NCI-H82 (cell line): ENCODE measurements at regions not wholly inside any gene's neighbourhood (a gene's known extent, or its start where the extent isn't known, plus 50 kb on each side); places are given as distances from the start of the nearest gene placed in this dataset.
"Not testable (repeated sequence)": the region's sequence is repeated elsewhere in the genome, so short reads cannot be mapped to it uniquely, and the experiment has no call there.

Experiments used
- DNase-seq: peaks from one replicate; lab custom pipeline; 2025; lab: John Stamatoyannopoulos, UW

DNA sequence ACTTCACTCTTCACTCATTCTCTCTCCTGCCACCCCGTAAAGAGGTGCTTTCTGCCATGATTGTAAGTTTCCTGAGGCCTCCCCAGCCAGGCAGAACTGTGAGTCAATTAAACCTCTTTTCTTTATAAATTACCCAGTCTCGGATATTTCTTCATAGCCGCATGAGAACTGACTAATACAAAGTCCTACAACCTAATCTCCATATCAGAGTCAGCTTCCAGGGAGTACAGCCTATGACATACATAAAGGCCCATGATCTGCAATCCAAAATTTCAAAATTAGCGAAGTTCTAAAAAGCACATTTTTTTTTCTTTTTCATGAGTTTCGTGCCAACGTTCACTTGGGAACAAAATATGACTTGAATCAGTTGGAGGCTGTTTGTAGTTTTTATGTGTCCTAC lies 256.9 kb upstream of the DUSP10 start:
- no peak for DNase-seq

DNA sequence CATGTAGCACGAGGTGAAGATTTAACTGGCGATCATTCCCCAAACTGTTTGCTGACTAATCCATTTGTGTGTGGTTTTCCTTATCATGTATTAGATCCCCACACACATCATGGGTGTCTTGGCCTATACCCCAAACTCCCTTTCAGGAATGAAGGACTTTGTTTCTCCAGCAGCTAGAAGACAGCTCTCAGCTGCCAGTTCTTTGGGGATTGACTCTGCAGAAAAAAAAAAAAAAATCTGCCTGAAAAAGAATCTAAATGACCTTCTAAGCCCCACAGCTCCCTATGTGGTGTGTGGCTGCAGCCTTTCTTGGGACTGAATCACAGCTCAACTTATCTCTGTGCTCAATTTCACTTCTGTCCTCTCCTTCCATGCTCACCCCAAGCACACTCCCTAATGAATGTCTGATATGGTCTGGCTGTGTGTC lies 256.3 kb upstream of the DUSP10 start:
- DNase-seq = no peak

DNA sequence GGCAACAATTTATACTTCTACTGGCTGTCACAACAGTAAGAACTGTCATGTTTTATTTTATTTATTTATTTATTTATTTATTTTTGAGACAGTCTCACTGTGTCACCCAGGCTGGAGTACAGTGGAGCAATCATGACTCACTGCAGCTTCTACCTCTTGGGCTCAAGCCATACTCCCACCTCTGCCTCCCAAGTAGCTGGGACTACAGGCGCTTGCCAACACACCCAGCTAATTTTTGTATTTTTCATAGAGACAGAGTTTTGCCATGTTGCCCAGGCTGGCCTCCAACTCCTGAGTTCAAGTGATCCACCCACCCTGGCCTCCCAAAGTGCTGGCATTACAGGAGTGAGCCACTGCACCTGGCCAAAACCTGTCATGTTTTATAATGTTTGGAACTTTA lies 255.1 kb upstream of the DUSP10 start:
- not testable (repeated sequence) for DNase-seq

DNA sequence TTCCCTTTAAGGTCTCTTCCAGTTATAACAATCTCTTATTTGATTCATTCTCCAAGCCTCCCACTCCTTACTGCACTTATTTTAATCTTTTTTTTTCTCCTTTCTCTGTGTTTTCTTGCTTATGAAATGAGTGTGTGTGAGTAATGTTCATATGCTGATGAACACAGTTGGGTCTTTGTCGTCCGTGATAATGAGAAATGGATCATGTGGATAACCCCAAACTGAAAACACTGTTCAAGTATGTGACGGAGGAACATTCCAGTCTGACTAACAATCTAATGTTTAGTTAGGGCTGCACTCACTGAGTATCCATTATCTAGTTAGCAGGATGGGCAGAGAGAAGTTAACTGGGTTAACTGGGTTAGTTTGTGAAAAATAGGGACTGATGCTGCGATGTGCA lies 253.1 kb upstream of the DUSP10 start:
- DNase-seq = no peak

DNA sequence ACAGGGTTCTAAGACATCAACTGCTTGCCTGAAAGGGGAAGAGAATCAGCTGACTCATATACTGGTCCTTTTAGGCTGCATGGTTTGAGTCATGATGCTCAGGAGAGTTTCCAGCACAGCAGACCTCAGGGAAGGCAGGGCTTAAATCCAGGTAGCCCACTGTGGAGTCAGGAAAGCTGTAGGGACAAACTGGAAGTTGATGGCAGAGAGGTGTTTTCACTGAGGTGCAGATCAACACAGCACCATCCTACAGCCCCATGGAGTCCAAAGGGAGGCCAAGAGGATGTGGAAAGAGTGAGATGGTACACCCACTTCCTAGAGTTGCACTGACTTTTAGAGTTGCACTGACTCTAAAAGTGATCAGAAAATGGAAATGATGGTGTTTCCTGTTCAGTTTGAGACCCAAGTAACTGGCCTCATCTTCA lies 252.4 kb upstream of the DUSP10 start:
- DNase-seq = no peak

DNA sequence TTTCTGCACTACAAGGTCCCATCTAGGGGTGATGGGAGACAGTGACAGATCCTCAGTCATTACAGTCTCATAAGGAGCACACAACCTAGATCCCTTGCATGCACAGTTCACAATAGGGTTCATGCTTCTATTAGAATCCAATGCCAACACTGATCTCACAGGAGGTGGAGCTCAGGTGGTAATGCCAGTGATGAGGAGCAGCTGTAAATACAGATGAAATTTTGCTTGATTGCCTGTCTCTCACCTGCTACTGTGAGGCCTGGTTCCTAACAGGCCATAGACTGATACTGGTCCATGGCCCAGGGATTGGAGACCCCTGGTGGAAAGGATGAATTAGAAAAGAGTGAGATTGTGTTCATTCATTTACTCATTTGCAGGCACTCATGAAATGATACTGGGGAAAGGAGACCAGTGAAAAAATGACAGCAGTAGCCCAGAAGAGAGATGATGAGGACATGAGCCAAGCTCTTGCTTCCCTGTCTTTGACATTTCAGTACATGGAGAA lies 251.6 kb upstream of the DUSP10 start:
- peak; percentile 32 for DNase-seq

DNA sequence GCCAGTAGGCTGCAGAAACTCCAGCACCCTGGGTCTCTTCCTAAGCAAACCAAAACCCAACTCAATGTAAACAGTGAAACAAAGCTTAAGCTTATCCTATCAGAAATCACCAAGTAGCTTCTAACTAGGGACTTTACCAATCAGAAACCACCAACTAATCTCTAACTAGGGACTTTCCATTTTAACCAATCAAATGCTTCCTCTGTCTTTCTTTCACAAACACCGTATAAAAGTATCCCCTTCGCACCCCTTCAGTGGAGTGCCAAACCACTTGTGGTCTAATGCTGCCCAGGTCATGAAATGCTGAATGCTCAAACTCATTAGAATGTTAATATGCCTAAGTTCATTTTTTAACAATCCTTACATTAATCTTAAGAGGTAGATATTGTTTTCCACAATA lies 250.5 kb upstream of the DUSP10 start:
- DNase-seq = no peak

DNA sequence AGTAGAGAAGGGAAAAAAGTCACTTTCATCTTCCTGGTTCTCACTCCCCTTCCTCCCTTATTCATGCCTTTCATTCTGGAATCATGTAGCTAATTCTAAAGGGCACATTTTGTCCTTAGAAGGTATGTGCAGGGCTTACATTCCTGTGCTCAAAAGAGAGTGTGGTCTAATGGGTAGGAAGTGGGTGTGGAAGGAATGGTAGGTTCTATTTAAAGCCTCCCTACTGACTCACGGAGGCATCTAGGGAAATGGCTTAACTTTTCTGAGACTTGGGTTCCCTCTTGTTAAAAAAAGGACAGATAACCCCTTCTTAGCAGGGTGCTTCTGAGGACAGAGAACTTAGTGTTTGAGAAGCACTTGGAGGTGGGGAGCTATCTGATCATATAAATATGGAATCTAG lies 249.3 kb upstream of the DUSP10 start:
- DNase-seq = no peak

DNA sequence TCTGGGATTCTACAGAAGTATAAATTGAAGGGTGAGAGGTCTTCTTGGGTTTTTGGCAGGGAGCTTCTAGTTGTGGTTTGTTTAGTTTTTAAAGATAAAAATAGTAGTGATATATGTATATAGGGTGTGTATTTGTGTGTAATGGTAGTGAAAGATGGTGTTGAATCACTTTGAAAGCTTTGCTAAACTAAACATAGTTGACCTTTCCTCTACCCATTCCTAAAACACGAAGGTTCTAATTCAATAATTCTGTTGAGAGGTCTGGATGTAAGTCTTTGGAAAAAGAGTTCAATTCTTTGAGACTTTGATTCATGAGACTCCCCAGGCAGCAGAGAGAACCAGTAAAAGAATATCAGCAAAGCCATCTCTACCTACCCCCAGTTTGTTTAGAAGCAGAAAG lies 247.9 kb upstream of the DUSP10 start:
- DNase-seq = no peak

DNA sequence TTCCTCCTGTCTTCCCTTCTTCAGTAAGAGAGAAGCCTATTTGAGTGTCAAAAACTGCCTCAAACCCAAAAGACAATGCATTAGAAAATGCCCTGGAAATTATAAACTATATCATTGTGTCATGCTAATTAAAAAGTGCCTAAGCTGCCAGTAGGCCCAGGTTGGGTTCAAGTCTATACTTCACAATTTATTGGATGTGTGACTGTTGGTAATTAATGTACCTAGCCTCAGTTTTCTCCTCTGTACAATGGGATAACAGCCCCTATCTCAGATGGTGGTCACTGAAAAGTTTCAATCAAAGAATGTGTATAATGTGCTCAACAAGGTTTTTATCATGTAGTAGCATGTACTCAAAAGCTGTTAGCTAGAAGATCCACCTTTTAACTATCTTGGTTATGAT lies 246.9 kb upstream of the DUSP10 start:
- no peak for DNase-seq

DNA sequence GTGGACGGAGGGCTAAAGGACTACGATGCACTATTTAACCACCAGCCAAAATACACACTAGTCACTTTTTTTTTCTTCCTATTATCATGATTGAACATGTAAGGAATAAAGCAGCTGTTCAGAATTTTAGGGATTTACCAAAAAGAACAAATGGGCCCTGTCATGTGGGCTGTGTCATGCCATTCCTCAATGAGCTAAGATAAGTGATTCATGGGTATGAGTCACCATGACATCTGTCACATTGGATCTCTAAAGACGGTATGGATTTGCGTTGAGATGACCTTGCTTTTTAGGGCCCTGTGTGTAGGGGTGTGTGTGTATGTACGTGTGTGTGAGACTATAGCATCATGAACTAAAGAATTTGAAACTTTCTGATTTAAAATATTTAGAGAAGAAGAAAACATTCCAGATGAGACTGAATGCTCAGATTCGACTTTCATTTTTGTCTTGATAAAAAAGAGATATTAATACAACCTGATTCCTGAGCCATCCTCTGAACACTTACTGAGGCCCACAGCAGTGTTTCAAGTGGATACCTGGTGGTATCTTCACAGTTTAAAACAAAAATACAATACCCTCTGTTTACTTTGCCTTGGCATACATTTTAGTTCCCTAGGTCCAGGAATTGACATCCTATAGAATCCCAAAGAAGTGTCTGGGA lies 246.1 kb upstream of the DUSP10 start:
- DNase-seq = peak; percentile 86

DNA sequence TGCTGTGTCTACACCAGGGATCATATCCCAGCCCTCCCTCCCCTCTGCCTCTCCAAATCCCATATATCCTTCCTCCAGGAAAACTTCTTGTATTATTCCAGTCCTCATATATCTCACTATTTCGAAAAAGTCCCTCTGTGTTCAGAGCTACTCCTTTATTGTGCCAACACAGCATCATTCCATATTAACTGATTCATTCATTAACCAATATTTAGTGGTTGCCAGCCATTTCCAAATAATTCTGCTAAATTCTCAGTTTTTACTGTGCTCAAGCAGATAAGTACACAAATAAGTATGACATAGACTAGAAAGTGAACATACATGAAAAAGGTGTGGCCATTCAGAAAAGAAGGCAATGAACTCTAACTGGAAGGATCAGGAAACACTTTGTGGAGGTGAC lies 241.6 kb upstream of the DUSP10 start:
- no peak for DNase-seq

DNA sequence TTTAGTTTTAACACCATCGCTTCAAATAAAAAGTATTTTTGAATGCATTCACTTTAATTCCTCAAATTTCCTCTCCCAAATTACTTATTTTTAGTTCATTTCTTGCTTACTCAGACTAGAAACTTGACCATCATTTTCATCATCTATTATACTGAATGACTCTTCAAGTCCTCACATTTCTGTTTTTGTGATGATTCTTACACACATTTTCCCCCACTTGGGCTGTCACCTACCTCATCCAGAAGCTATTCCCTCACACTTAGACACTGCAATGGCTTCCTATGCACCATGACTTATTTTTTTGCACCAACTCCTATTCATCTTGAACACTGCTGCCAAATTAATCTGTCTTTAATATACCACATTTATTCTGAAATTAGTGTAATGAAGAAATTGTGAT lies 239.6 kb upstream of the DUSP10 start:
- DNase-seq = no peak

DNA sequence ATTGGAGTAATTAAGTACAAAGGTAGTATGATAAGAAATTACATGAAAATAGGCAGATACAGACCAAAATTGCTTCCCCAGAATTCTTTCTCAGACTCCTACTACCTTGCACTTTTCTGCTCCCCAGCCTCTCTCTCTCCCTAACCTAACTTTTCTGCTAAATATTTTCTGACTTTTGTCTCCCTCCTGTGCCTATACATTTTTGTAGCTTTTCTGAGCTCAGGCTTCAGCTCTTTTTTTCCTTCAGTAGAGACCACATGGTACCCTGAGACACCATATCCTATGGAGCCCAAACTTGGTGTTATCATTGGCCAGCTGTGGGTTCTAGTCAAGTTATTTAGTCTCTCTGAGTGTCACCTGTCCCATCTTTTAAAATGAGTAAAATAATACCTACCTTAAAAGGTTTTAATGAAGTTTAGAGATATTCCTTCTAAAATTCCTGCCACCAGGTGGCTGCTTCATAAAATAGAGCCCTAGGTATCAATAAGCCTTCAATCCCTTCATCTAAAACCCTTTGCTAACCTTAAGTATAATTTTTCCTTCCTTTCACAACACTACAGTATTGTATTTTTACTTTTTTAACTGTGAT lies 237.6 kb upstream of the DUSP10 start:
- peak; percentile 20 for DNase-seq

DNA sequence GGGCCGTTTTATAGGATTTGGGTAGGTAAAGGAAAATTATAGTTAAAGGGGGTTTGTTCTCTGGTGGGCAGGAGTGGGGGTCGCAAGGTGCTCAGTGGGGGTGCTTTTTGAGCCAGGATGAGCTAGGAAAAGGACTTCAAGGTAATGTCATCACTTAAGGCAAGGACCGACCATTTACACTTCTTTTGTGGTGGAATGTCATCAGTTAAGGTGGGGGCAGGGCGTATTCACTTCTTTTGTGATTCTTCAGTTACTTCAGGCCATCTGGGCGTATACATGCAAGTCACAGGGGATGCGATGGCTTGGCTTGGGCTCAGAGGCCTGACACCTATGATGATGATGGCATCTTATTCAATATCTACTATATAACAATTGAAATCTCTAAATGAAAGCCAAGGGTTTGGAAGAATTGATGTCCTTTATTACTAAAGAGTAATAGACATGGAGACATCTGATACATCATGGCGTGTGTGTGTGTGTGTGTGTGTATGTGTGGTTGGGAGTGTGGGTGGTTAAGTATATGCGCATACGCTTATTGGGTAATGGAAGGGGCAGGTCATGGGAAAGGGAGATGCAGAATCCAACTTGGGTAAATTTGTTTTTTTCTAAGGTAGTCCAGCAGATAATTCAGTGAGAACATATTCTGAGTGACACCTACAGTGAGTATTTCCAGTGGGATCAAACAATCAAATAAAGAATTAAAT lies 236.9 kb upstream of the DUSP10 start:
- not testable (repeated sequence) for DNase-seq

DNA sequence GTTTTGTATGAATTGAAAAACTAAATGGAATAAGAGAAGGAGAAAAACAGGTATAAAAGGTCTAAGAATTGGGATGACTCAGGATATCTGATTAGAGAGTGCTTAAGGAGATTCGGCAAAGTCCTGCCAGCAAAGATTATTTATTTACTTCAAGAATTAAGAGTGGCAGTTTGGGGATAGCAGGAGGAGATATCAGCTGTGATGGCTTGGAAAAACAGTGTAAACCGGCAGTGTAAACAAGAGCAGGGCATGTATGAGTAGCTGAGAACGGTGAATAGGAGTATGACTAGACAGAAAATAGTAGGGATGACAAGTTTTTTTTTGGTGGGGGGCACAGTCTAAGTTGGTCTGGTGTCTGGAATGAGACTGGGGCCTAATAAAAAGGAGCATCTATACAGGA lies 231.9 kb upstream of the DUSP10 start:
- DNase-seq = peak; percentile 20

DNA sequence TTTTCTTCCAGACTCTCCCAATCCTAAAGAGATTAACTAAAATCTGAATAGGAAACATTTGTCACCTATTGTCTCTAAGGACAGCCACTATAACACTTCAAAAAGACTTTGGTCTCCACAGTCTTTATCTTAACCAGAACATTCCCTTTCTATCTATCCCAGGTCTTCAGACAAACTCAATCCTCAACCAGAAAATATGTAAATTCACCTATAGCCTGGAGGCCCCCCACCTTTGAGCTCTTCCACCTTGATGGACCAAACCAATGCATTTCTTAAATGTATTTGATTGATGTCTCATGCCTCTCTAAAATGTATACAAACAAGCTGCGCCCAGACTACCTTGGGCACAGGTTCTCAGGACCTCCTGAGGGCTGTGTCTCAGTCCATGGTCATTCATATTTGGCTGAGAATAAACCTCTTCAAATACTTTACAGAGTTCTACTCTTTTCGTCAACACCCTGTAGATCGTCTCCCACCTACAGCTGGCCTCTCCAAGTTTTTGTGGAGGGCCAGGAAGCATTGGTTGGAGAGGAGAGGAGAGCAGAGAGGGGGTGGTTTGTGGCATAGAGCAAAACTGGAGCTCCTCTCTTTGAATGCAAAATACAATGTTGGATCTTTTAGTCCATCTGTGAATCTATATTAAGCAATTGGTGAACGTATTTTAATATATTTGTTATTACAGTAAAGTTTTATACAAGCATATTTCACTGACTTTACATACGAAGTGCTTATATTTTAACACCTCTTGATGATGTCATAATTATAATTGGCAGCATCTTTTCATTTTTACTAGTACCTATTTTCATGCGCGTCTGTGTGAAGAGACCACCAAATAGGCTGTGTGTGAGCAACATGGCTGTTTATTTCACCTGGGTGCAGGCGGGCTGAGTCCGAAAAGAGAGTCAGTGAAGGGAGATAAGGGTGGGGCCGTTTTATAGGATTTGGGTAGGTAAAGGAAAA lies 230.7 kb upstream of the DUSP10 start:
- DNase-seq = no peak

DNA sequence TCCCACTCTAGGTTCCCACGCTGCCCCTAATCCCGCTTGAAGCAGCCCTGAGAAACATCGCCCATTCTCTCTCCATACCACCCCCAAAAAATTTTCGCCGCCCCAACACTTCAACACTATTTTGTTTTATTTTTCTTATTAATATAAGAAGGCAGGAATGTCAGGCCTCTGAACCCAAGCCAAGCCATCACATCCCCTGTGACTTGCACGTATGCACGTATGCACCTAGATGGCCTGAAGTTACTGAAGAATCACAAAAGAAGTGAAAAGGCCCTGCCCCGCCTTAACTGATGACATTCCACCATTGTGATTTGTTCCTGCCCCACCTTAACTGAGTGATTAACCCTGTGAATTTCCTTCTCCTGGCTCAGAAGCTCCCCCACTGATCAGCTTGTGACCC lies 229.1 kb upstream of the DUSP10 start:
- not testable (repeated sequence) for DNase-seq

DNA sequence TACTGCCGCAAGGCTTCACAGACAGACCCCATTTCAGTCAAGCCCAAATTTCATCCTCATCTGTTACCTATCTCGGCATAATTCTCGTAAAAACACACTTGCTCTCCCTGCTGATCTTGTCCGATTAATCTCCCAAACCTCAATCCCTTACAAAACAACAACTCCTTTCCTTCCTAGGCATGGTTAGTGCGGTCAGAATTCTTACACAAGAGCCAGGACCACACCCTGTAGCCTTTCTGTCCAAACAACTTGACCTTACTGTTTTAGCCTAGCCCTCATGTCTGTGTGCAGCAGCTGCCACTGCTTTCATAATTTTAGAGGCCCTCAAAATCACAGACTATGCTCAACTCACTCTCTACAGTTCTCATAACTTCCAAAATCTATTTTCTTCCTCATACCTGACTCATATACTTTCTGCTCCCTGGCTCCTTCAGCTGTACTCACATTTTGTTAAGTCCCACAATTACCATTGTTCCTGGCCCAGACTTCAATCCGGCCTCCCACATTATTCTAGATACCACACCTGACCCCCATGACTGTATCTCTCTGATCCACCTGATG lies 227.5 kb upstream of the DUSP10 start:
- not testable (repeated sequence) for DNase-seq

DNA sequence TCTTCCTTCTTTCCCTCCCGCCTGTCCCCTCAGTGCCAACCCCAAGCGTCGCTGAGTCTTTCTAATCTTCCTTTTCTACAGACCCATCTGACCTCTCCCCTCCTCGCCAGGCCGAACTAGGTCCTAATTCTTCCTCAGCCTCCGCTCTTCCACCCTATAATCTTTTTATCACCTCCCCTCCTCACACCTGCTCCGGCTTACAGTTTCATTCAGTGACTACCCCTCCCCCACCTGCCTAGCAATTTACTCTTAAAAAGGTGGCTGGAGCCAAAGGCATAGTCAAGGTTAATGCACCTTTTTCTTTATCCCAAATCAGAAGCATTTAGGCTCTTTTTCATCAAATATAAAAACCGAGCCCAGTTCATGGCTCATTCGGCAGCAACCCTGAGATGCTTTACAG lies 225.6 kb upstream of the DUSP10 start:
- DNase-seq = peak; percentile 91

DNA sequence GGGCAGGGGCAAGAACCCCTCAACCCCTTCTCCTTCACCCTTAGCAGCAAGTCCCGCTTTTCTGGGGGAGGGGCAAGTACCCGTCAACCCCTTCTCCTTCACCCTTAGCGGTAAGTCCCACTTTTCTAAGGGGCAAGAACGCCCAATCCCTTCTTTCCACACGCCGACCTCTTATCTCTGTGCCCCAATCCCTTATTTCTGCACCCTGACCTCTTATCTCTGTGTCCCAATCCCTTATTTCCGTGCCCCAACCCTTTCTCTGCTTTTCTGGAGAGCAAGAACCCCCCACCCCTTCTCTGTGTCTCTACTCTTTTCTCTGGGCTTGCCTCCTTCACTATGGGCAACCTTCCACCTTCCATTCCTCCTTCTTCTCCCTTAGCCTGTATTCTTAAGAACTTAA lies 225.0 kb upstream of the DUSP10 start:
- not testable (repeated sequence) for DNase-seq

DNA sequence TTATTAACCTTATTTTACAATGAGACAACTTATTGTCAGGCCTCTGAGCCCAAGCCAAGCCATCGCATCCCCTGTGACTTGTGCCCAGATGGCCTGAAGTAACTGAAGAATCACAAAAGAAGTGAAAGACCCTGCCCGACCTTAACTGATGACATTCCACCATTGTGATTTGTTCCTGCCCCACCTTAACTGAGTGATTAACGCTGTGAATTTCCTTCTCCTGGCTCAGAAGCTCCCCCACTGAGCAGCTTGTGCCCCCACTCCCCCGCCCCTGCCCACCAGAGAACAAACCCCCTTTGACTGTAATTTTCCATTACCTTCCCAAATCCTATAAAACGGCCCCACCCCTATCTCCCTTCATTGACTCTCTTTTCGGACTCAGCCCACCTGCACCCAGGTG lies 224.0 kb upstream of the DUSP10 start:
- not testable (repeated sequence) for DNase-seq
